ENCODE measurements at regions not wholly inside any gene's neighbourhood (a gene's known extent, or its start where the extent isn't known, plus 50 kb on each side); places are given as distances from the start of the nearest gene placed in this dataset.

DNA sequence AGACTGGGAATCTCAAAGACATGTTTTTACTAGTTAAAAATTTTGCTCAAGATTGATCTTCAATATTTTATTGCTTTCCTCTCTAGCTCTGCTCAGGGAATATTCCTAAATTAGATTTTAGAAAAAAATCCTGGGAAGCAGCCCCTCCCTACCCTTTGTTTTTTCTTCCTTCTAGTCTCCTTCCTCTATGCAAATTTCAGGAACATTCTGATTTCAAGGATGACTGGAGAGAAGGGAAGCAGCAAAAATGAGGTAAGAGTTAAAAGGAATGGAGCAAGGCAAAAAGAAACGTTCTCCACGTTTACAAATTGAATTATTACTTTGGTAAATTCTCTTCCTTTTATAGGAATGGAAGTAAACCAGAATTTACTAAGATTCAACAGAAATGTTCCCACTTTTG, 493.4 kb upstream of the TUSC1 start:
- TF ChIP-seq, protein P1, sequence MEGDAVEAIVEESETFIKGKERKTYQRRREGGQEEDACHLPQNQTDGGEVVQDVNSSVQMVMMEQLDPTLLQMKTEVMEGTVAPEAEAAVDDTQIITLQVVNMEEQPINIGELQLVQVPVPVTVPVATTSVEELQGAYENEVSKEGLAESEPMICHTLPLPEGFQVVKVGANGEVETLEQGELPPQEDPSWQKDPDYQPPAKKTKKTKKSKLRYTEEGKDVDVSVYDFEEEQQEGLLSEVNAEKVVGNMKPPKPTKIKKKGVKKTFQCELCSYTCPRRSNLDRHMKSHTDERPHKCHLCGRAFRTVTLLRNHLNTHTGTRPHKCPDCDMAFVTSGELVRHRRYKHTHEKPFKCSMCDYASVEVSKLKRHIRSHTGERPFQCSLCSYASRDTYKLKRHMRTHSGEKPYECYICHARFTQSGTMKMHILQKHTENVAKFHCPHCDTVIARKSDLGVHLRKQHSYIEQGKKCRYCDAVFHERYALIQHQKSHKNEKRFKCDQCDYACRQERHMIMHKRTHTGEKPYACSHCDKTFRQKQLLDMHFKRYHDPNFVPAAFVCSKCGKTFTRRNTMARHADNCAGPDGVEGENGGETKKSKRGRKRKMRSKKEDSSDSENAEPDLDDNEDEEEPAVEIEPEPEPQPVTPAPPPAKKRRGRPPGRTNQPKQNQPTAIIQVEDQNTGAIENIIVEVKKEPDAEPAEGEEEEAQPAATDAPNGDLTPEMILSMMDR (IDR thresholded peaks at IDR 0.05): no peak
- no peak for TF ChIP-seq CBFB (CRISPR knock-in tag; IDR thresholded peaks at IDR 0.05; ENCODE audit: low read depth)
- TF ChIP-seq SMAD4 (CRISPR knock-in tag; IDR thresholded peaks at IDR 0.05): no peak
- no peak for TF ChIP-seq PRRX2 (CRISPR knock-in tag; IDR thresholded peaks at IDR 0.05)
- no peak for TF ChIP-seq ZNF423 (CRISPR knock-in tag; IDR thresholded peaks at IDR 0.05)
- TF ChIP-seq, protein P2, sequence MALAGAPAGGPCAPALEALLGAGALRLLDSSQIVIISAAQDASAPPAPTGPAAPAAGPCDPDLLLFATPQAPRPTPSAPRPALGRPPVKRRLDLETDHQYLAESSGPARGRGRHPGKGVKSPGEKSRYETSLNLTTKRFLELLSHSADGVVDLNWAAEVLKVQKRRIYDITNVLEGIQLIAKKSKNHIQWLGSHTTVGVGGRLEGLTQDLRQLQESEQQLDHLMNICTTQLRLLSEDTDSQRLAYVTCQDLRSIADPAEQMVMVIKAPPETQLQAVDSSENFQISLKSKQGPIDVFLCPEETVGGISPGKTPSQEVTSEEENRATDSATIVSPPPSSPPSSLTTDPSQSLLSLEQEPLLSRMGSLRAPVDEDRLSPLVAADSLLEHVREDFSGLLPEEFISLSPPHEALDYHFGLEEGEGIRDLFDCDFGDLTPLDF (CRISPR knock-in tag; IDR thresholded peaks at IDR 0.05): no peak
- TF ChIP-seq SMAD3 (CRISPR knock-in tag; IDR thresholded peaks at IDR 0.05; ENCODE audit: borderline replicate concordance): no peak
- TF ChIP-seq, protein P3, sequence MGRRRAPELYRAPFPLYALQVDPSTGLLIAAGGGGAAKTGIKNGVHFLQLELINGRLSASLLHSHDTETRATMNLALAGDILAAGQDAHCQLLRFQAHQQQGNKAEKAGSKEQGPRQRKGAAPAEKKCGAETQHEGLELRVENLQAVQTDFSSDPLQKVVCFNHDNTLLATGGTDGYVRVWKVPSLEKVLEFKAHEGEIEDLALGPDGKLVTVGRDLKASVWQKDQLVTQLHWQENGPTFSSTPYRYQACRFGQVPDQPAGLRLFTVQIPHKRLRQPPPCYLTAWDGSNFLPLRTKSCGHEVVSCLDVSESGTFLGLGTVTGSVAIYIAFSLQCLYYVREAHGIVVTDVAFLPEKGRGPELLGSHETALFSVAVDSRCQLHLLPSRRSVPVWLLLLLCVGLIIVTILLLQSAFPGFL (CRISPR knock-in tag; IDR thresholded peaks at IDR 0.05; ENCODE audit: borderline replicate concordance): no peak
- TF ChIP-seq ZNF232 (CRISPR knock-in tag; IDR thresholded peaks at IDR 0.05): no peak
- no peak for TF ChIP-seq ATF1 (CRISPR knock-in tag; IDR thresholded peaks at IDR 0.05)
- TF ChIP-seq SOX15 (CRISPR knock-in tag; IDR thresholded peaks at IDR 0.05): no peak
- TF ChIP-seq, protein P4, sequence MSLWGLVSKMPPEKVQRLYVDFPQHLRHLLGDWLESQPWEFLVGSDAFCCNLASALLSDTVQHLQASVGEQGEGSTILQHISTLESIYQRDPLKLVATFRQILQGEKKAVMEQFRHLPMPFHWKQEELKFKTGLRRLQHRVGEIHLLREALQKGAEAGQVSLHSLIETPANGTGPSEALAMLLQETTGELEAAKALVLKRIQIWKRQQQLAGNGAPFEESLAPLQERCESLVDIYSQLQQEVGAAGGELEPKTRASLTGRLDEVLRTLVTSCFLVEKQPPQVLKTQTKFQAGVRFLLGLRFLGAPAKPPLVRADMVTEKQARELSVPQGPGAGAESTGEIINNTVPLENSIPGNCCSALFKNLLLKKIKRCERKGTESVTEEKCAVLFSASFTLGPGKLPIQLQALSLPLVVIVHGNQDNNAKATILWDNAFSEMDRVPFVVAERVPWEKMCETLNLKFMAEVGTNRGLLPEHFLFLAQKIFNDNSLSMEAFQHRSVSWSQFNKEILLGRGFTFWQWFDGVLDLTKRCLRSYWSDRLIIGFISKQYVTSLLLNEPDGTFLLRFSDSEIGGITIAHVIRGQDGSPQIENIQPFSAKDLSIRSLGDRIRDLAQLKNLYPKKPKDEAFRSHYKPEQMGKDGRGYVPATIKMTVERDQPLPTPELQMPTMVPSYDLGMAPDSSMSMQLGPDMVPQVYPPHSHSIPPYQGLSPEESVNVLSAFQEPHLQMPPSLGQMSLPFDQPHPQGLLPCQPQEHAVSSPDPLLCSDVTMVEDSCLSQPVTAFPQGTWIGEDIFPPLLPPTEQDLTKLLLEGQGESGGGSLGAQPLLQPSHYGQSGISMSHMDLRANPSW (CRISPR knock-in tag; conservative IDR thresholded peaks at IDR 0.05; ENCODE audit: low read depth): no peak
- TF ChIP-seq, protein P5, sequence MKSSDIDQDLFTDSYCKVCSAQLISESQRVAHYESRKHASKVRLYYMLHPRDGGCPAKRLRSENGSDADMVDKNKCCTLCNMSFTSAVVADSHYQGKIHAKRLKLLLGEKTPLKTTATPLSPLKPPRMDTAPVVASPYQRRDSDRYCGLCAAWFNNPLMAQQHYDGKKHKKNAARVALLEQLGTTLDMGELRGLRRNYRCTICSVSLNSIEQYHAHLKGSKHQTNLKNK (CRISPR knock-in tag; IDR thresholded peaks at IDR 0.05): no peak
- TF ChIP-seq SP1 (CRISPR knock-in tag; conservative IDR thresholded peaks at IDR 0.05): no peak
